ENCODE measurements at regions not wholly inside any gene's neighbourhood (a gene's known extent, or its start where the extent isn't known, plus 50 kb on each side); places are given as distances from the start of the nearest gene placed in this dataset.
"Not testable (repeated sequence)": the region's sequence is repeated elsewhere in the genome, so short reads cannot be mapped to it uniquely, and the experiment has no call there.

GRCh38 chr20:51931371-51931781, 129.1 kb upstream of the SALL4 start:
- intact Hi-C loops (cut with DNase I), result no loop called here
- no peak overlapping the region for H3K4me3 ChIP-seq
- H3K27me3 ChIP-seq (replicated peaks; ENCODE audit: insufficient read depth), result no peaks in the 10 kb centered on the region
- no peaks in the 10 kb centered on the region for H3K9me3 ChIP-seq
- no peak for TF ChIP-seq POLR2A (IDR thresholded peaks at IDR 0.05)
- TF ChIP-seq POLR2AphosphoS5 (IDR thresholded peaks at IDR 0.05), result no peak
- TF ChIP-seq CTCF (IDR thresholded peaks at IDR 0.05), result no peak
- H3K27ac ChIP-seq, result no peak overlapping the region
- no peak for DNase-seq (ENCODE audit: low spot score)
- 57% methylated on average over 7 of the region's 7 CpGs for WGBS
- peaks cover 5% of the 10 kb centered on the region for H3K4me1 ChIP-seq (replicated peaks)
- no peaks in the 10 kb centered on the region for H3K36me3 ChIP-seq

- WGBS, result 83% methylated on average over 3 of the region's 3 CpGs
- H3K9me3 ChIP-seq, result no peaks in the 10 kb centered on the region
- H3K27me3 ChIP-seq (replicated peaks; ENCODE audit: insufficient read depth), result no peaks in the 10 kb centered on the region
- intact Hi-C loops (cut with DNase I), result no loop called here
- H3K27ac ChIP-seq, result no peak overlapping the region
- H3K4me1 ChIP-seq (replicated peaks), result peaks cover 5% of the 10 kb centered on the region
- H3K4me3 ChIP-seq, result no peak overlapping the region
- no peak for TF ChIP-seq POLR2A (IDR thresholded peaks at IDR 0.05)
- TF ChIP-seq CTCF (IDR thresholded peaks at IDR 0.05), result no peak
- no peak for TF ChIP-seq POLR2AphosphoS5 (IDR thresholded peaks at IDR 0.05)
- H3K36me3 ChIP-seq, result no peaks in the 10 kb centered on the region
- no peak for DNase-seq (ENCODE audit: low spot score)
These were observed 128.5 kb upstream of the SALL4 start for GRCh38 chr20:51930775-51931174.

DNA sequence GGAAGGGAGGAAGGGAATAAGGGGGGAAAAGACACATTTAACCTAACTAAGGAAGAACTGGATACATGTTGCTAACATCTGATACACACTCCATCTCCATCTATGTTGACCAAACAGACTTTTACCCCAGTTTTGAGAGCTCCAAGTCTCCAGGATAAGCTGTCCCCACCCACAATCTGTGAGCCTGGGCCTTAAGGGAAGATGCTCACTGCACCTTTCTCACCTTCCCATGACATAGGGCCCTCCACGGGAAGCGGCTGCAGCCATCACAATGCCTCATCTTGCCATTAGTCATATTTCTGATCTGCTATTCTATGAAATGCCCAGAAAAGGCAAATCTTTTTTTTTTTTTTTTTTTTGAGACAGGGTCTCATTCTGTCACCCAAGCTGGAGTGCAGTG, 126.6 kb upstream of the SALL4 start:
- 90% methylated on average over 2 of the region's 2 CpGs for WGBS
- no peaks in the 10 kb centered on the region for H3K27me3 ChIP-seq (replicated peaks; ENCODE audit: insufficient read depth)
- no peaks in the 10 kb centered on the region for H3K9me3 ChIP-seq
- H3K36me3 ChIP-seq, result no peaks in the 10 kb centered on the region
- TF ChIP-seq POLR2A (IDR thresholded peaks at IDR 0.05), result no peak
- no peak for TF ChIP-seq CTCF (IDR thresholded peaks at IDR 0.05)
- TF ChIP-seq POLR2AphosphoS5 (IDR thresholded peaks at IDR 0.05), result no peak
- no peak overlapping the region for H3K27ac ChIP-seq
- peaks cover 3% of the 10 kb centered on the region for H3K4me1 ChIP-seq (replicated peaks)
- no peak overlapping the region for H3K4me3 ChIP-seq
- no peak for DNase-seq (ENCODE audit: low spot score)
- intact Hi-C loops (cut with DNase I), result no loop called here

DNA sequence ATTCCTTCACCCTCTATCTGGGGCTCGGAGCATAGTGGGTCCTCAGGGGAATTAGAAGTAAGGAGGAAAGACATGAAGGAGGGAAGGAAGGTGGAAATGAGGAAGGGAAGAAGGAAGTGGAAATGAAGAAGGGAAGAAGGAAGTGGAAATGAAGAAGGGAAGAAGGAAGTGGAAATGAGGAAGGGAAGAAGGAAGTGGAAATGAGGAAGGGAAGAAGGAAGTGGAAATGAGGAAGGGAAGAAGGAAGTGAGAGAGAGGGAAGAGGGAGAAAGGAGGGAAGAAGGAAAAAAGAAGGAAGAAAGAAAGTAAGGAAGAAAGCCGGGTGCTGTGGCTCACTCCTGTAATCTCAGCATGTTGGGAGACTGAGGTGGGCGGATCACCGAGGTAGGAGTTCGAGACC, 125.6 kb upstream of the SALL4 start:
- intact Hi-C loops (cut with DNase I); H3K27me3 ChIP-seq (replicated peaks; ENCODE audit: insufficient read depth); H3K36me3 ChIP-seq; H3K4me3 ChIP-seq; H3K27ac ChIP-seq; H3K4me1 ChIP-seq (replicated peaks); DNase-seq (ENCODE audit: low spot score); H3K9me3 ChIP-seq: not testable (repeated sequence)
- 93% methylated on average over 5 of the region's 5 CpGs for WGBS

GRCh38 chr20:51926670-51927305, 124.5 kb upstream of the SALL4 start:
- no peaks in the 10 kb centered on the region for H3K27me3 ChIP-seq (replicated peaks; ENCODE audit: insufficient read depth)
- H3K4me1 ChIP-seq (replicated peaks), result no peaks in the 10 kb centered on the region
- no peaks in the 10 kb centered on the region for H3K9me3 ChIP-seq
- 82% methylated on average over 14 of the region's 14 CpGs for WGBS
- TF ChIP-seq POLR2AphosphoS5 (IDR thresholded peaks at IDR 0.05), result no peak
- no peak for TF ChIP-seq POLR2A (IDR thresholded peaks at IDR 0.05)
- no peak for TF ChIP-seq CTCF (IDR thresholded peaks at IDR 0.05)
- no peaks in the 10 kb centered on the region for H3K36me3 ChIP-seq
- no peak overlapping the region for H3K27ac ChIP-seq
- DNase-seq (ENCODE audit: low spot score), result no peak
- H3K4me3 ChIP-seq, result no peak overlapping the region
- intact Hi-C loops (cut with DNase I), result no loop called here
